IMR-90 (cell line): ENCODE measurements at regions not wholly inside any gene's neighbourhood (a gene's known extent, or its start where the extent isn't known, plus 50 kb on each side); places are given as distances from the start of the nearest gene placed in this dataset.
"Not testable (repeated sequence)": the region's sequence is repeated elsewhere in the genome, so short reads cannot be mapped to it uniquely, and the experiment has no call there.

ENCODE experiments used
- FOS ChIP-seq: fragments of 150-350 bp; IDR thresholded peaks from 2 replicates; pipeline ENCODE4 v1.6.1; 2016; ENCODE audit warnings: low read depth, low read length
- MAFK ChIP-seq: IDR thresholded peaks from 2 replicates; pipeline ENCODE4 v1.6.1; 2012; ENCODE audit warnings: low read depth, low read length, improper control_type of control experiment
- MXI1 ChIP-seq: IDR thresholded peaks from 2 replicates; pipeline ENCODE4 v1.6.1; 2012; ENCODE audit warnings: low read depth, mild to moderate bottlenecking, low read length, moderate library complexity, borderline replicate concordance
- POLR2A ChIP-seq: IDR thresholded peaks from 2 replicates; pipeline ENCODE4 v1.6.1; 2012; ENCODE audit warnings: mild to moderate bottlenecking, low read depth, low read length
- RAD21 ChIP-seq: IDR thresholded peaks from 2 replicates; pipeline ENCODE4 v1.6.1; 2012; ENCODE audit warnings: low read length, improper control_type of control experiment
- SMC3 ChIP-seq: fragments of 150-350 bp; IDR thresholded peaks from 2 replicates; pipeline ENCODE4 v1.6.1; 2016; ENCODE audit warnings: low read depth, mild to moderate bottlenecking, antibody characterized with exemption, low read length, moderate library complexity
- TF ChIP-seq, protein P1 (sequence below): conservative IDR thresholded peaks from 2 replicates; pipeline ENCODE4 v1.5.1; 2012; ENCODE audit warnings: mild to moderate bottlenecking, low read depth, low read length, improper control_type of control experiment
- TF ChIP-seq, protein P2 (sequence below): fragments of 150-350 bp; IDR thresholded peaks from 2 replicates; pipeline ENCODE4 v1.6.1; 2017; ENCODE audit warnings: mild to moderate bottlenecking, antibody characterized with exemption, low read length, low read depth
- TF ChIP-seq, protein P3 (sequence below): fragments of 150-350 bp; IDR thresholded peaks from 2 replicates; pipeline ENCODE4 v1.6.1; 2016; ENCODE audit warnings: low read depth, mild to moderate bottlenecking, low read length, moderate library complexity, borderline replicate concordance

DNA sequence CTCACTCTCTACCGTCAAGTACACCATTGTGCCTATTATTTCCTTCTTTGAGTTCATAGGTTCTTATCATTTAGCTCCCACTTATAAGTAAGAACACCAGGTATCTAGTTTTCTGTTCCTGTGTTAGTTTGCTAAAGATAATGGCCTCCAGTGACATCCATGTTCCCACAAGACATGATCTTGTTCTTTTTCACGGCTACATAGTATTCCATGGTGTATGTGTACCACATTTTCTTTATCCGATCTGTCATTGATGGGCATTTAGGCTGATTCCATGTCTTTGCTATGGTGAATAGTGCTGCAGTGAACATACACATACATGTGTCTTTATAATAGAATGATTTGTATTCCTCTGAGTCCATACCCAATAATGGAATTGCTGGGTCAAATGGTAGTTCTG is 119.0 kb upstream of the PPP1R9A start:
- TF ChIP-seq RAD21, POLR2A, FOS, SMC3, MAFK, MXI1: not testable (repeated sequence)
- TF ChIP-seq, protein P1, sequence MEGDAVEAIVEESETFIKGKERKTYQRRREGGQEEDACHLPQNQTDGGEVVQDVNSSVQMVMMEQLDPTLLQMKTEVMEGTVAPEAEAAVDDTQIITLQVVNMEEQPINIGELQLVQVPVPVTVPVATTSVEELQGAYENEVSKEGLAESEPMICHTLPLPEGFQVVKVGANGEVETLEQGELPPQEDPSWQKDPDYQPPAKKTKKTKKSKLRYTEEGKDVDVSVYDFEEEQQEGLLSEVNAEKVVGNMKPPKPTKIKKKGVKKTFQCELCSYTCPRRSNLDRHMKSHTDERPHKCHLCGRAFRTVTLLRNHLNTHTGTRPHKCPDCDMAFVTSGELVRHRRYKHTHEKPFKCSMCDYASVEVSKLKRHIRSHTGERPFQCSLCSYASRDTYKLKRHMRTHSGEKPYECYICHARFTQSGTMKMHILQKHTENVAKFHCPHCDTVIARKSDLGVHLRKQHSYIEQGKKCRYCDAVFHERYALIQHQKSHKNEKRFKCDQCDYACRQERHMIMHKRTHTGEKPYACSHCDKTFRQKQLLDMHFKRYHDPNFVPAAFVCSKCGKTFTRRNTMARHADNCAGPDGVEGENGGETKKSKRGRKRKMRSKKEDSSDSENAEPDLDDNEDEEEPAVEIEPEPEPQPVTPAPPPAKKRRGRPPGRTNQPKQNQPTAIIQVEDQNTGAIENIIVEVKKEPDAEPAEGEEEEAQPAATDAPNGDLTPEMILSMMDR, result not testable (repeated sequence)
- TF ChIP-seq, protein P2, sequence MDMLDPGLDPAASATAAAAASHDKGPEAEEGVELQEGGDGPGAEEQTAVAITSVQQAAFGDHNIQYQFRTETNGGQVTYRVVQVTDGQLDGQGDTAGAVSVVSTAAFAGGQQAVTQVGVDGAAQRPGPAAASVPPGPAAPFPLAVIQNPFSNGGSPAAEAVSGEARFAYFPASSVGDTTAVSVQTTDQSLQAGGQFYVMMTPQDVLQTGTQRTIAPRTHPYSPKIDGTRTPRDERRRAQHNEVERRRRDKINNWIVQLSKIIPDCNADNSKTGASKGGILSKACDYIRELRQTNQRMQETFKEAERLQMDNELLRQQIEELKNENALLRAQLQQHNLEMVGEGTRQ, result not testable (repeated sequence)
- TF ChIP-seq, protein P3, sequence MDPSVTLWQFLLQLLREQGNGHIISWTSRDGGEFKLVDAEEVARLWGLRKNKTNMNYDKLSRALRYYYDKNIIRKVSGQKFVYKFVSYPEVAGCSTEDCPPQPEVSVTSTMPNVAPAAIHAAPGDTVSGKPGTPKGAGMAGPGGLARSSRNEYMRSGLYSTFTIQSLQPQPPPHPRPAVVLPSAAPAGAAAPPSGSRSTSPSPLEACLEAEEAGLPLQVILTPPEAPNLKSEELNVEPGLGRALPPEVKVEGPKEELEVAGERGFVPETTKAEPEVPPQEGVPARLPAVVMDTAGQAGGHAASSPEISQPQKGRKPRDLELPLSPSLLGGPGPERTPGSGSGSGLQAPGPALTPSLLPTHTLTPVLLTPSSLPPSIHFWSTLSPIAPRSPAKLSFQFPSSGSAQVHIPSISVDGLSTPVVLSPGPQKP, result not testable (repeated sequence)
